BE2C (cell line): ENCODE measurements at regions not wholly inside any gene's neighbourhood (a gene's known extent, or its start where the extent isn't known, plus 50 kb on each side); places are given as distances from the start of the nearest gene placed in this dataset.

Experiments used
- DNase-seq: peaks from one replicate; pipeline ENCODE4 v3.0.0-alpha.2; 2020
- H3K27me3 ChIP-seq: fragments of 250-450 bp; sonication (Bioruptor Pico); 2 replicates; pipeline ENCODE4 v1.5.1; 2020; ENCODE audit warnings: mild to moderate bottlenecking
- H3K36me3 ChIP-seq: fragments of 250-450 bp; sonication (Bioruptor Pico); 2 replicates; pipeline ENCODE4 v1.5.1; 2020; ENCODE audit warnings: mild to moderate bottlenecking
- H3K4me1 ChIP-seq: fragments of 250-450 bp; sonication (Bioruptor Pico); 2 replicates; pipeline ENCODE4 v1.5.1; 2020
- H3K4me3 ChIP-seq: 2 replicates; pipeline ENCODE4 v1.5.1; 2011; ENCODE audit warnings: low read depth, low read length
- H3K9me3 ChIP-seq: fragments of 250-450 bp; sonication (Bioruptor Pico); 2 replicates; pipeline ENCODE4 v1.5.1; 2020
- TF ChIP-seq, protein P1 (sequence below): IDR thresholded peaks from 2 replicates; pipeline ENCODE4 v1.5.1; 2012; ENCODE audit warnings: mild to moderate bottlenecking, low read depth, low read length

DNA sequence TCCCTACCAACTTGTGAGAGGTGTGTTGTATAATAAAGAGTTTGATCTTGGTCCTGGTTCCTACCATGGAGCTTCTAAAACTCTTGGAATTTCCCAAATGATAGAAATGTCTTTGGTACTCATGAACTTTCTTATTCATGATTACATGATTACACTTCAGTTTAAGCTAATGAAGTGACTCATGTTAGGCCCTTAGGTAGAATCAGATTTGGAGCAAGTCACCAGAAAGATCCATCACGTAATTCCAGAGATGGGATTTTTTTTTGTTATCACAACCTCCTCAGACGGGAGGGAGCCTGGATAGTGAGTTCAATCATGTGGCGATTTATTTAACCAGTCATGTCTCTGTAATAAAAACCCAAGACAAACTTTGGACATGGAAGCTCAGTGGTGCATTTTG, 1287.6 kb upstream of the ZEB2 start:
- Histone ChIP-seq H3K36me3 (no peaks in the 10 kb centered on the region), H3K4me1 (no peaks in the 10 kb centered on the region), H3K9me3 (no peaks in the 10 kb centered on the region), H3K27me3 (no peaks in the 10 kb centered on the region), H3K4me3 (no peak overlapping the region)
- no peak for DNase-seq
- TF ChIP-seq, protein P1, sequence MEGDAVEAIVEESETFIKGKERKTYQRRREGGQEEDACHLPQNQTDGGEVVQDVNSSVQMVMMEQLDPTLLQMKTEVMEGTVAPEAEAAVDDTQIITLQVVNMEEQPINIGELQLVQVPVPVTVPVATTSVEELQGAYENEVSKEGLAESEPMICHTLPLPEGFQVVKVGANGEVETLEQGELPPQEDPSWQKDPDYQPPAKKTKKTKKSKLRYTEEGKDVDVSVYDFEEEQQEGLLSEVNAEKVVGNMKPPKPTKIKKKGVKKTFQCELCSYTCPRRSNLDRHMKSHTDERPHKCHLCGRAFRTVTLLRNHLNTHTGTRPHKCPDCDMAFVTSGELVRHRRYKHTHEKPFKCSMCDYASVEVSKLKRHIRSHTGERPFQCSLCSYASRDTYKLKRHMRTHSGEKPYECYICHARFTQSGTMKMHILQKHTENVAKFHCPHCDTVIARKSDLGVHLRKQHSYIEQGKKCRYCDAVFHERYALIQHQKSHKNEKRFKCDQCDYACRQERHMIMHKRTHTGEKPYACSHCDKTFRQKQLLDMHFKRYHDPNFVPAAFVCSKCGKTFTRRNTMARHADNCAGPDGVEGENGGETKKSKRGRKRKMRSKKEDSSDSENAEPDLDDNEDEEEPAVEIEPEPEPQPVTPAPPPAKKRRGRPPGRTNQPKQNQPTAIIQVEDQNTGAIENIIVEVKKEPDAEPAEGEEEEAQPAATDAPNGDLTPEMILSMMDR: no peak

DNA sequence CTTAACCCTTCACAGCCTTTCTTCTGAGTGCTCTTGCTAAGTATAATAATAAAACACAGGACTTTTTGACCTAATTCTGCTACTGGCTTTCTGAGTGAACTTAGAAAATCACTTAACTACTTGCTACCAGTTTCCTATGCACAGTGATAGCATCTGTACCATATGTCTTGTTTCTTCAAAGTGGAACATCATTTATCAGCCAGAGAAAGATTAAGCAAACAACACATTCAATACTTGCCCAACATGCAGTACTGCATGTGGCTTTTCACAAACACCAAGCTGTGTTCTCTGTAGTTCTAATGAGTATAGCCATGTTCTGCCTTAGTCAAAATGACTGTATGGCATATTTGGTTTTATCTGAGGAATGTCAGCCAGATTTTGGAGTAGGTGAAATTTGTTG, 1286.6 kb upstream of the ZEB2 start:
- TF ChIP-seq, protein P1: no peak
- no peak overlapping the region for H3K4me3 ChIP-seq
- H3K27me3 ChIP-seq: no peaks in the 10 kb centered on the region
- H3K36me3 ChIP-seq: no peaks in the 10 kb centered on the region
- H3K4me1 ChIP-seq: no peaks in the 10 kb centered on the region
- no peak for DNase-seq
- H3K9me3 ChIP-seq: no peaks in the 10 kb centered on the region

DNA sequence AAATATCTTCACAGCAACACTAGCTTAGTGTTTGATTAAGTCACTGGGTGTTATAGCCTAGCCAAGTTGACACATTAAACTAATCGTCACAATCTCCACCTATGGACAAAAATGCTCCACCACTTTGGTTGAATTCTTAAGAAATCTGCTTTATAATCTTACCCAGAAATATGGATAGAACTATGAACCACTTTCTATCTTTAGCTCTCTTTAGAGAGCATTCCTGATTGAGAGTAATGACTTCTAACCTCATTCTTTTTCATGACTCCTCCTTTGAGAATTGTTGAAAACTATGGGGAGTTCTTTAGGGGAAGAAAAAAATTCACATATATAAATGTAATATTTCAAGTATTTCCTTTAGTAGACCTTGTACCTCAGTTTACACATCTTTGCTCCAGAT, 1282.2 kb upstream of the ZEB2 start:
- TF ChIP-seq, protein P1: no peak
- Histone ChIP-seq H3K4me1 (no peaks in the 10 kb centered on the region), H3K9me3 (no peaks in the 10 kb centered on the region), H3K36me3 (no peaks in the 10 kb centered on the region), H3K4me3 (no peak overlapping the region), H3K27me3 (no peaks in the 10 kb centered on the region)
- no peak for DNase-seq

DNA sequence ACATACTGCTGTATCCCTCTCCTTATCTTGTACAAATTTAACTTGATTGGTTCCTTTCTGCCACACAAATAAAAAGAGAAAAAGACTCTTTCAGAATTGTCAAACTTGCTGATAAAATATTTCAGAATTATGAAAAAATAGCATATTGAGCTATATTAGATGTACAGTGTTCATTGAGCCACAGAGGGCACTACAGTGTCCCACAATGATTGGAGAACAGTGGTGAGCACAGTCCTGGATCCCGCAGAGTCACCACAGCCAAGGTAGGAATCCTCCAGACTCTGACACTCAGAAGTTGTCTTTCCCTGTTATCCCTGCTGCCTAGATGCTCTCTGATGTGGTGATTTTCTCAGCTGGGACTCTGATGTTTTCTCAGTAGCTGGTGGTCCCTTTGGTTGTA, 1281.3 kb upstream of the ZEB2 start:
- H3K4me3 ChIP-seq: no peak overlapping the region
- DNase-seq: no peak
- no peaks in the 10 kb centered on the region for H3K27me3 ChIP-seq
- H3K4me1 ChIP-seq: no peaks in the 10 kb centered on the region
- TF ChIP-seq, protein P1: no peak
- H3K36me3 ChIP-seq: no peaks in the 10 kb centered on the region
- H3K9me3 ChIP-seq: no peaks in the 10 kb centered on the region

DNA sequence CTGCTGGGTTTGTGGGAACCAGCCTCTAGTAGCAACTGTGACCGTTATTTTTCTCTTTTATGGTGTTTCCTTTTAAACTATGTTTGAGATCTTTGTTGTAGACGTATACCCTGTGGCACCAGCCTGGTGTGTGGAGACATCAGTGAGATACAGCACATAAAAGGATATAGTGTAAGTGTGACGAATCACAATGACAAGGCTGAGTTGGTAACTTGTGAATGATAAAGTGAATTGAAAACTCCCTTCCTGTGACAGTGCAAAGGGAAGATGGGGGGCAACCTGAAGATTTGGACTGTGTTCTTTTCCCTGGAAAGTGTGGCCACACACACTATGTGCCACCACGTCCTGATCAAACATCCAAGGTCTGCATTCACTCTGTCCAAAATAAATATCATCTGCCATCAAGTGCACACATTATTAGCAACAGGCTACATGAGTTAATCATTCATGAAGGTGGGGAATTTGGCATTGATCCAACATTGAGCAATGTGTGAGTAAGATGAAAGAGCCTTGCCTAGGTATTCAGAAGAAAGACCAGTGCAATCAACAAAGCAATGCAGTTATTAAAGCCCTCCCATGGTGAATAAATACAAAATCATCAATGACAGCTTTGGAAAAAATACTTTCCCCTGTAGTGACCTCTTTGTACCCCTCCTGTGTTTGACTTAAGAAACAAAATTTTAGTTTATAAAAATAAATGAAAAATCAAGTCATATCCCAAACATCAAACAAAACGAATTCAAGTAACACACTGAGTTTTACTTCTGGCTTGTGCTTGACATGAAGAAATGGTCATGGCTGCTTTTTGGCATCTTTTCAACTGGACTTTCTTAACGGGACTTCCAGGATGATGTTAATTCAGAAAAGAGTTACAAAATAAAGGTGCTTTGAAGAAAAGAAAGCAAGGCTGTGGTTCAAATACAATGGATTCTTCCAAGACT, 1280.5 kb upstream of the ZEB2 start:
- TF ChIP-seq, protein P1: no peak
- no peak for DNase-seq
- no peaks in the 10 kb centered on the region for H3K9me3 ChIP-seq
- H3K4me1 ChIP-seq: no peaks in the 10 kb centered on the region
- no peak overlapping the region for H3K4me3 ChIP-seq
- H3K36me3 ChIP-seq: no peaks in the 10 kb centered on the region
- H3K27me3 ChIP-seq: no peaks in the 10 kb centered on the region

DNA sequence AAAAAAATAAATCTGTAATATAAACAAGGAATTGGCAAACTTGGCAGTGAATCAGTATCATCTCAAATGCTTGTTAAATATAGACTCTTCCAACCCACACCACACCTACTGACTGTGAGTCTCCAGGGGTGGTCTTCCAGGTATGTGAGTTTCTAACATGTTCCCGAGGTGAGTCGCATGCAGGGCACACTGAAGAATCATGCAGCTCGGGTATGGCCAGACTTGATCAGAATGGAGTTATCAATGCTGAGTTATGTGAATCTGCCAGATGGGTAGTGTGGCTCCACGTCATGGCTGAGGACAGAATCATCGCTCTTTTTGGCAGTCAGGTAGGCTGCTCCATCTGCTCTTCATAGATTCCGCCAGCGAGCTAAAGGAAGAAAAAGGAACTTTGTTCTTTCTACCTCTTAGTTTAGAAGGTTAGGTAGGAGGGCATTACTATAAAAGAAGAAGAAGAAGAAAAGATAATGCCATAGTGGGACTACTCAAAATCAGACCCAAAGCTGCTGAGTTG, 1279.7 kb upstream of the ZEB2 start:
- Histone ChIP-seq H3K4me3 (no peak overlapping the region), H3K4me1 (no peaks in the 10 kb centered on the region), H3K27me3 (no peaks in the 10 kb centered on the region), H3K9me3 (no peaks in the 10 kb centered on the region), H3K36me3 (no peaks in the 10 kb centered on the region)
- TF ChIP-seq, protein P1: no peak
- DNase-seq: no peak
